ENCODE measurements at regions not wholly inside any gene's neighbourhood (a gene's known extent, or its start where the extent isn't known, plus 50 kb on each side); places are given as distances from the start of the nearest gene placed in this dataset.
"Not testable (repeated sequence)": the region's sequence is repeated elsewhere in the genome, so short reads cannot be mapped to it uniquely, and the experiment has no call there.

DNA sequence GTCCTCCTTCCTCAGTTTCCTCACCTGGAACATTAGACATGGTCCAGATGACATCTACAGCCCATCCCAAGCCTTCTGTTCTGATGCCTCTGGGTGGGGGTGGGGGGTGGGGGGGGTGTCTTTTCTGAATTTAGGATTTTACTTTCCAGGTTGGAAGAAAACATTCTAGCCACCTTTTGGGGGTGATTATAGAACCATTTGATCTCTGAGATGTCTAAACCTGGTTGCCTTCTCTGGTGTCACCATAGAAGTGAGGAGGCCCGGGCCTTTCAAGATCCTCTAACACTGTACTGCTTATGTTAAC is 411.0 kb upstream of the ZMIZ1 start:
- no peak overlapping the region for H3K4me3 ChIP-seq (ENCODE audit: low read depth, low read length)
- TF ChIP-seq, protein P1, sequence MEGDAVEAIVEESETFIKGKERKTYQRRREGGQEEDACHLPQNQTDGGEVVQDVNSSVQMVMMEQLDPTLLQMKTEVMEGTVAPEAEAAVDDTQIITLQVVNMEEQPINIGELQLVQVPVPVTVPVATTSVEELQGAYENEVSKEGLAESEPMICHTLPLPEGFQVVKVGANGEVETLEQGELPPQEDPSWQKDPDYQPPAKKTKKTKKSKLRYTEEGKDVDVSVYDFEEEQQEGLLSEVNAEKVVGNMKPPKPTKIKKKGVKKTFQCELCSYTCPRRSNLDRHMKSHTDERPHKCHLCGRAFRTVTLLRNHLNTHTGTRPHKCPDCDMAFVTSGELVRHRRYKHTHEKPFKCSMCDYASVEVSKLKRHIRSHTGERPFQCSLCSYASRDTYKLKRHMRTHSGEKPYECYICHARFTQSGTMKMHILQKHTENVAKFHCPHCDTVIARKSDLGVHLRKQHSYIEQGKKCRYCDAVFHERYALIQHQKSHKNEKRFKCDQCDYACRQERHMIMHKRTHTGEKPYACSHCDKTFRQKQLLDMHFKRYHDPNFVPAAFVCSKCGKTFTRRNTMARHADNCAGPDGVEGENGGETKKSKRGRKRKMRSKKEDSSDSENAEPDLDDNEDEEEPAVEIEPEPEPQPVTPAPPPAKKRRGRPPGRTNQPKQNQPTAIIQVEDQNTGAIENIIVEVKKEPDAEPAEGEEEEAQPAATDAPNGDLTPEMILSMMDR (IDR thresholded peaks at IDR 0.05; ENCODE audit: low read depth, low read length): no peak

DNA sequence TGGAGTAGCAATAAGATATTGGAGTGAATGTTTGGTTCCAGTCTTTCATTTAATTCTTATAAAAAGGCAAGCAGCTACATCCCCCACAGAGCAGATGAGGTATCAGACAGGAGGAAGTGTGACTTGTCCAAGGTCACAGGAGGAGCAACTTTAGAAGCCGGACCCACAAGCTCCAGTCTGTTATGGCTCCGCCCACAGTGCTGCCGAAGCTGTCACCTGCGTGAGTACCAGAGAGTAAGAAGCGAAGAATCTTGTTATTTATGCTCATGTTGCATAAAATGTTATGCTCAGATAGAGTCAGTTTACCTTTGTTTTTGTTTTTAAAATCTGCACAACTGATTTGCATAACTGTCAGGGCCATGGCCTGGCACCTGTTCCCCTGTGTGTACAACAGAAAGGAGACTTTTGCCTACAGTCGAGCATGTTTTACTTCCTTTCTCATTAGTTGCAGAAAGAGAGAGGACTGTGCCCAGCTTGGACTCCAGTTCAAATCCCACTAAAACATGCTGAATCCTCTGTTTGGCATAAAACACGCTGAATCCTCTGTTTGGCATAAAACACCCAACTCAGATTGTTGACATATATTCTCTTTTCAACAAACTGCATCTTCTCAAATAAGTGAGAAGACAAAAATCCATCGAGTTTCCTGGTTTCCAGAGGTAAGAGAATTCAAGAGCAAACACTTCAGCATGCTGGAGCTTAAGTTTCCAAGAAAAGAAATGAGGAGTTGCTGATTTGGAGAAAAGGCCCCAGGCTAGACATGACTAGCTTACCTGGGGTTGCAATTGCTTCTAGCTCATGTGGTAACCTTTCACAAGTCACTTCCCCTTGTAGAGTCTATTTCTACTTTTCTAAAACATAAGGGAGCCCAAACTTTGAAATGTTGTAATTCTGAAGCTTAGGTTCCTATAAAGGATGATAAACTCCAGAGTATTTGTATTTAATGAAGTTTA is 409.8 kb upstream of the ZMIZ1 start:
- no peak overlapping the region for H3K4me3 ChIP-seq (ENCODE audit: low read depth, low read length)
- TF ChIP-seq, protein P1 (IDR thresholded peaks at IDR 0.05; ENCODE audit: low read depth, low read length): no peak

DNA sequence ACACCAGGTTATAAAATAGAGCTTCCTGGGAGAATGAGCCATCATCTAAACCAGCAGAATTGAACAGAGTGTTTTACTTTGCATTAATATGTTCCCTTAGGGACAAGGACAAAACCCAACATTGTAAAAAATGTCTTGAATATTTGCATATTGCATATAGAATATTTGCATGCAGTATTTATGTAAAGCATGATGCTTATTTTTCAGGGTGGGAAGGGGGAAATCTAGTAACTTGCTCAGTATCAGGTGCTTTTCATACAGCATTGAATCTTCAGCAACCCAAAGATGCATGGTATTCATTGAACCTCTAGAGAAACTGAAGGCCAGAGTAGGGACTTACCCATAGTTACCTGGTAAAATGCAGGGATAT is 409.2 kb upstream of the ZMIZ1 start:
- TF ChIP-seq, protein P1 (IDR thresholded peaks at IDR 0.05; ENCODE audit: low read depth, low read length): no peak
- H3K4me3 ChIP-seq (ENCODE audit: low read depth, low read length): no peak overlapping the region

DNA sequence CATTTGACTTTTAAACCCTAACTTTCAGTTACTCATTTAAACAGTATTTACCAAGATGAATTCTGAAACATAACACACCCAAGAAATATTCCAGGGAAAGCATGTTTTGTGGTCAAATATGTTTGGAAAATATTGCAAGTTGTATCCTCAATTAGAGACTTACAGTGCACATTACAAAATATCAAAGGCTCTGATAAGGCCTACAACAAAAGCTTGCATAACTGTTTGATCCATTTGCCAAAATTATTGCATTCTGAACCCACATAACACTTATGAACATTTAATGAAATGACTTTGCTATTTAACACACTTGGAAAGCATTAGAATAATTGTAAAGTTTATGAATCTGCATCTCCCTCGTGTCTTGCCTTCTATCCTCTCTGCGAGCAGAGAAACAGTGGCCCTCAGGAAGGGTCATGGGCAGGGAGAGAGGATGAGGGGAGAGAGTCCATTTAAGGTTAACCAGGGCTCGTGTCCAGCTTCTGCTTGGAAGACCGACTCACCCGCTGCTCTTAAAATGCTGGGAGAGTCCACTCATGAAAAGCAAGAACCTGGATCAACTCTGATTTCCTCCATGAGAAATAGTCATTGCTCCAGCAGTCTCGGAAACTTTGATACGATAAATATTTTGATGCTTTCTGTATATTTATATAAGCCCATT is 408.2 kb upstream of the ZMIZ1 start:
- H3K4me3 ChIP-seq (ENCODE audit: low read depth, low read length): no peak overlapping the region

DNA sequence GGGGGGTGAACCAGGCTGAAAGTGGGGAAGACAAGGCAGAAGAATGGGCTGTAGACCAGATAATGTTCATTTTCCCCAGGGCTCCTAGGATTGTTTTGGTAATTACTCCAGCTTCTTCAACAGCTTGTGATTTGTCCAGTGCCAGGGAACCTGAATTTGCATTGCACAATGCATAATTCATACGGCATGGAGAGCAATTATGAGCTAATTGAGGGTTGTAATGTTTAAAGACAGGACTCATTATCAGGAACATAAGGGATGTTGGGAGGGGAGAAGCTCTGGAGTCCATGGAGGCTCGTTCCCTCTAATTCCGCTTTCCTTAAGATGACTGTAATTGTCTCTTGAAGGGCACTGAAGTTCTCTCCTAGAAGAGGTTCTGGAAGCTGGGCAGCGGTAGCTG is 405.0 kb upstream of the ZMIZ1 start:
- H3K4me3 ChIP-seq (ENCODE audit: low read depth, low read length): no peak overlapping the region
- TF ChIP-seq, protein P1 (IDR thresholded peaks at IDR 0.05; ENCODE audit: low read depth, low read length): no peak

More for the DNA sequence above, 408.2 kb upstream of the ZMIZ1 start:
- TF ChIP-seq, protein P1 (IDR thresholded peaks at IDR 0.05; ENCODE audit: low read depth, low read length): no peak

DNA sequence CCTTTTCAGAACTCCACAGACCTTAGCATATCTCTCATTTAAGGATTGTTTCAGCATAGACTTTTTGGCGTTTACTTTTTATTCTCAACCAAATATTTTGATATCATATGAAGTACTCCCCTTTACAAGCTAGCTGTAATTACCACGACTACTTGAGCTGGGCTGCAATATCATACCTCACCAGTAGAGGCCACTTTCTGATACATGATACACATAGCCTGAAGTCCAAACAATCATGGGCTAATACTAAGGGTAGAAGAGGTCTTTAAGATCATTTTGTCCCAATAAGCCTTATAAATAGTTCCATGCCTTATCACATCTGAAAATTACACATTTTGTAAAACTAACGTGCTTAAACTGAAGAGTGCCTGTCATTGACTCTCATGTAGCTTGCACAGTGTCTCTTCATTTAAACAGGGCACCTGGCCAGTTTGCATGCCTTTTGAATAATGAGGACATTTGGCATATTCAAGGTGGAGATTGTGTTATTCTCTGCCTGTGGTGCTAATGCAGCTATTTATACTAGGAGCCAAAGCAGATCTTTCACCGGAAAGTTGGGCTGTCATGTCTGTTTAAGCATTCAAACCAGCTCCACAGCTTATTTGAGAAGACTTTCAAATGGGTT is 403.7 kb upstream of the ZMIZ1 start:
- TF ChIP-seq, protein P1 (IDR thresholded peaks at IDR 0.05; ENCODE audit: low read depth, low read length): peak; percentile 54; the same call in 1 of the 2 replicates
- H3K4me3 ChIP-seq (ENCODE audit: low read depth, low read length): no peak overlapping the region

DNA sequence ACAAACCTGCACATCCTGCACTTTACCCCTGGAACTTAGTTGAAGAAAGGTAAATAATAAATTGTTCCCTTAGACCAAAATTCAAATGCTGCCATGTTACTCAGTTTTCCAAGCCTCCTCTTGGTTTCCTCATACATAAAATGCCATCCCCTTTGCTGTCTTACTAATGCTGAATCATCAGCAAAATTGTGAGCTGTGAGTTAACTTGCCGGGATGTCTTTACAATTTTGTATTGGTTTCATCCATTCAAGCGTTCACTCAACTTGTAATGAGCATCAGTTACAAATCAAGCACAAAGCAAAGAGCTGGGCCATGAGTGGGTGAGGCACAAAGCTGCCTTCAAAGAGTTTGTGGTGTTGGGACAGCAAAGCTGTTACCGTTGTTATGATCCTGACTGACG is 395.8 kb upstream of the ZMIZ1 start:
- TF ChIP-seq, protein P1 (IDR thresholded peaks at IDR 0.05; ENCODE audit: low read depth, low read length): no peak
- H3K4me3 ChIP-seq (ENCODE audit: low read depth, low read length): no peak overlapping the region

DNA sequence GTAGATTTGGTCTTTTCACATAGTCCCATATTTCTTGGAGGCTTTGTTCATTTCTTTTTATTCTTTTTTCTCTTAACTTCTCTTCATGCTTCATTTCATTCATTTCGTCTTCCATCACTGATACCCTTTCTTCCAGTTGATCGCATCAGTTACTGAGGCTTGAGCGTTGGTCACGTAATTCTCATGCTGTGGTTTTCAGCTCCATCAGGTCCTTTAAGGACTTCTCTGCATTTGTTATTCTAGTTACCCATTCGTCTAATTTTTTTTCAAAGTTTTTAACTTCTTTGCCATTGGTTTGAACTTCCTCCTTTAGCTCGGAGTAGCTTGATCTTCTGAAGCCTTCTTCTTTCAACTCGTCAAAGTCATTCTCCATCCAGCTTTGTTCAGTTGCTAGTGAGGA is 387.6 kb upstream of the ZMIZ1 start:
- not testable (repeated sequence) for H3K4me3 ChIP-seq (ENCODE audit: low read depth, low read length)

DNA sequence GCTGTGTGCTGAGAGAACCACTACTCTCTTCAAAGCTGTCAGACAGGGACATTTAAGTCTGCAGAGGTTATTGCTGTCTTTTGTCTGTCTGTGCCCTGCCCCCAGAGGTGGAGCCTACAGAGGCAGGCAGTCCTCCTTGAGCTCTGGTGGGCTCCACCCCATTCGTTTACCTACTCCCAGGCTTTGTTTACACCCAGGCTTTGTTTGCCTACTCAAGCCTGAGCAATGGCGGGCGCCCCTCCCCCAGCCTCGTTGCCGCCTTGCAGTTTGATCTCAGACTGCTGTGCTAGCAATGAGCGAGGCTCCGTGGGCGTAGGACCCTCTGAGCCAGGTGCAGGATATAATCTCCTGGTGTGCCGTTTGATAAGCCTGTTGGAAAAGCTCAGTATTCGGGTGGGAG is 386.8 kb upstream of the ZMIZ1 start:
- H3K4me3 ChIP-seq (ENCODE audit: low read depth, low read length): not testable (repeated sequence)
